Spleen (tissue), 7 donors: ENCODE measurements at regions not wholly inside any gene's neighbourhood (a gene's known extent, or its start where the extent isn't known, plus 50 kb on each side); places are given as distances from the start of the nearest gene placed in this dataset.

ENCODE experiments used
- POLR2A ChIP-seq, 3 donors: fragments of 450-650 bp; IDR thresholded peaks; one replicate each; pipeline ENCODE4 v1.5.1; 2017; ENCODE audit warnings: antibody characterized with exemption in 3 of 3, mild to moderate bottlenecking in 1 of 3
- TF ChIP-seq, protein P1 (sequence below), 11 experiments: fragments of 200-600 bp in 7 of 11; fragments of 450-650 bp in 4 of 11; sonication (generic) in 4 of 11; IDR thresholded peaks in 8 of 11; conservative IDR thresholded peaks in 3 of 11; 1 replicate in 7 of 11; 2 replicates in 4 of 11; pipeline versions ENCODE4 v1.4.0 to v1.8.0; 2016 to 2021; ENCODE audit warnings: antibody characterized with exemption in 11 of 11, inconsistent platforms in 4 of 11, mild to moderate bottlenecking in 1 of 11
- donor health status: DM: no; HTN: no; CAD: no; lungs with moderate emphysema.
- donor health status: DM: no; HTN: no; CAD: no.
- donor health status: DM: no; HTN: no; CAD: no.

DNA sequence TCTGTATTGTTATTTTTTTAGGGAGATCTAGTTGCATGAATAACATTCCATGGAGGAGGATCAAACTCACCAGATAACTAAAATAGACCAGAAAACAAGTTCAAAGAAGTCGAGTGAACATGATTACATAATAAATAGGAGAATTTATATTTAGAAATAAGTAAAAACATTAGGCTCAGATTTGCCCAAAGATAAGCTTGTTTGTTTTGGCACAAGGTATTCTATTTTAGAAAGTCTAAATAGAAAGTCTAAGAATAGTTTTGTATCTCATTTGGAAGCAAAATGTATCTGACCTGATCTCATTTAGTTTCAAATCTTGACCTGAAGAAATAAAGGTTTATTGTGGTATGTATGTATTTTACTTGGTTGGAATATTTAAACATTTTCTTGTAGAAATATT lies 670.6 kb upstream of the GALNTL6 start:
- TF ChIP-seq, protein P1, sequence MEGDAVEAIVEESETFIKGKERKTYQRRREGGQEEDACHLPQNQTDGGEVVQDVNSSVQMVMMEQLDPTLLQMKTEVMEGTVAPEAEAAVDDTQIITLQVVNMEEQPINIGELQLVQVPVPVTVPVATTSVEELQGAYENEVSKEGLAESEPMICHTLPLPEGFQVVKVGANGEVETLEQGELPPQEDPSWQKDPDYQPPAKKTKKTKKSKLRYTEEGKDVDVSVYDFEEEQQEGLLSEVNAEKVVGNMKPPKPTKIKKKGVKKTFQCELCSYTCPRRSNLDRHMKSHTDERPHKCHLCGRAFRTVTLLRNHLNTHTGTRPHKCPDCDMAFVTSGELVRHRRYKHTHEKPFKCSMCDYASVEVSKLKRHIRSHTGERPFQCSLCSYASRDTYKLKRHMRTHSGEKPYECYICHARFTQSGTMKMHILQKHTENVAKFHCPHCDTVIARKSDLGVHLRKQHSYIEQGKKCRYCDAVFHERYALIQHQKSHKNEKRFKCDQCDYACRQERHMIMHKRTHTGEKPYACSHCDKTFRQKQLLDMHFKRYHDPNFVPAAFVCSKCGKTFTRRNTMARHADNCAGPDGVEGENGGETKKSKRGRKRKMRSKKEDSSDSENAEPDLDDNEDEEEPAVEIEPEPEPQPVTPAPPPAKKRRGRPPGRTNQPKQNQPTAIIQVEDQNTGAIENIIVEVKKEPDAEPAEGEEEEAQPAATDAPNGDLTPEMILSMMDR (IDR thresholded peaks at IDR 0.05 in 8 of 11, conservative IDR thresholded peaks at IDR 0.05 in 3 of 11), result no peak
- no peak for TF ChIP-seq POLR2A (IDR thresholded peaks at IDR 0.05)
